Activated T-helper 1 cell treated with Interleukin-2 at 50 U/mL for 16 hours (primary cell): ENCODE measurements at regions not wholly inside any gene's neighbourhood (a gene's known extent, or its start where the extent isn't known, plus 50 kb on each side); places are given as distances from the start of the nearest gene placed in this dataset.

Source experiments
- DNase-seq: peaks from one replicate; pipeline ENCODE4 v3.0.0-alpha.2; 2020; ENCODE audit warnings: low read depth

- DNase-seq, result no peak
These were observed 88.5 kb upstream of the HMCN1 start for GRCh38 chr1:185645686-185646085.

- DNase-seq, result no peak
These were observed 89.0 kb upstream of the HMCN1 start for GRCh38 chr1:185645162-185645640.

- DNase-seq, result no peak
These were observed 89.7 kb upstream of the HMCN1 start for GRCh38 chr1:185644531-185644930.

DNA sequence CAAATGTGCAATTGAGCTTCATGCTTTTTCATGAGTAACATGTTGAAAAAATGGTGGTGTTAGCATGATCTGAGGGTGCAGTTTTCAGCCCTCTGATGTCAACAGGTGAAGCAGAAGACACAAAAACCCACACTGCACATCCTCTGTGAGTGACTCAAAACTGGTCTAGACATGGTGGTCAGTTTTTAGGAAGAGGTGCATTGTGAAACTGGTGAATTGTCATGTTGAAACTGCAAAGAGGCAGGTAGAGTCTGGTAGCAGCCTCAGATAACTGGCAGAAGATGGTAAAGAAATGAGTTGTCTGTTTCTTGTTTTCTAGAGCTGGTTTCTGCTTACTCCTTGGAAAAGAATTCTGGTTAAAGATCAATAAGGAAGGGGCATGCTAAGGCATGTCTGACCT is 97.3 kb upstream of the HMCN1 start:
- DNase-seq, result no peak

DNA sequence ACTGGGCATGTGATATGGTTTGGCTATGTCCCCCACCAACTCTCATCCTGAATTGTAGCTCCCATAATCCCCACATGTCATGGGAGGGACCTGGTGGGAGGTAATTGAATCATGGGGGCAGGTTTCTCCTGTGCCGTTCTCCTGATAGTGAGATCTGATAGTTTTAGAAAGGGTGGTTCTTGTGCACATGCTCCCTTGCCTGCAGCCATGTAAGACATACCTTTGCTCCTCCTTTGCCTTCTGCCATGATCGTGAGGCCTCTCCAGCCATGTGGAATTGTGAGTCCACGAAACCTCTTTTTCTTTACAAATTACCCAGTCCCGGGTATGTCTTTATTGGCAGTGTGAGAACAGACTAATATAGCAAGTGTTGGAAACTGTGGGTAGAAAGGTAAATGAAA is 99.5 kb upstream of the HMCN1 start:
- no peak for DNase-seq

DNA sequence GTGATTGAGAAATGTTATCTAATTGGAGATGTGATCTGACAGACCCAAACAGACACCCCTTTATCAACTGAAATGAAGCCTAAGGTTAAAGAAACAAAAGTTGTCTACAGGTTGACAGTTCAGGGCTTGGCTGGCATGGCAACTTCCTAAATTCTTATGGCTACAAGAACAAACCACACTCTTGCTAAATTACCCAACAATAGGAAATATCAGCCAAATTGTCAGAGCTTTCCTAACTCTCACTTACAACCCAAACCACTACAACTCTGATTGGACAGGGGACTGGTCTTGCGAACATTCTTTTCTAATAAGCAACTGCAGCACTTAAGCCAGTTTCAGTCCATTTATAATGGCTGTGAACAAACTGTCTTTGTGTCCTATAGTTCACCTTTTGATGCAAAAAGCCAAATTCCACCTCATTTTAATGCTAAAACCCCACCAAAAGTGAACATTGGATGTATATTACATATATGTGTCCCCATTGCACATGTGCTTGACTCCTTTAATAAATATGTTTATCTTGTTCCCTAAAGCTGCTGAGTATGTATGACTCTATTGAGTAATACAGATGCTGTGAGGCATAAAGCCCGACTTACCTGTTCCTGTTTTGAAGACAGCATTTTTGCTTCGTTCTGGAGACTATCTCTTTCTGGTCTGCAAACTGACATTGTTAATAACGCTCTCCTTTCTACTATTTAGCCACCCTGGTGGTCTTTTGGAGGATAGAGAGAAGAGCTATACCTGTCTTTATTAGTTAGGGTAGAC is 101.3 kb upstream of the HMCN1 start:
- DNase-seq, result no peak

DNA sequence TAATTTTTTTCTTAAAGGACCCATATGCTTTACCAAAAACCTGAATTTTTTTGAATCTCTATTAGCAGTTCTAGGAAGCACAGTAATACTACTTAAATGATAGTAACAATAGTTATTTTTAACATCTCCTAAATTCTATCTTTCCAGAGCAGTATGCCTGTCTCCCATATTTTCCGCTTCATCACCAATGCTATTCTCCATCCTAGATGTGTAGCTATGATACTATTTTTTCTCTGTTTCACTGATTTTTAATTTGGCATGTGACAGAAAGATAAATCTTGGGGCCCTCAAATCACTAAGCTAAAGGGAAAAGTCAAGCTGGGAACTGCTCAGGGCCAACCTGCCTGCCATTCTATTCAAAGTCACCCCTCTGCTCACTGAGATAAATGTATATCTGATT is 102.3 kb upstream of the HMCN1 start:
- no peak for DNase-seq

DNA sequence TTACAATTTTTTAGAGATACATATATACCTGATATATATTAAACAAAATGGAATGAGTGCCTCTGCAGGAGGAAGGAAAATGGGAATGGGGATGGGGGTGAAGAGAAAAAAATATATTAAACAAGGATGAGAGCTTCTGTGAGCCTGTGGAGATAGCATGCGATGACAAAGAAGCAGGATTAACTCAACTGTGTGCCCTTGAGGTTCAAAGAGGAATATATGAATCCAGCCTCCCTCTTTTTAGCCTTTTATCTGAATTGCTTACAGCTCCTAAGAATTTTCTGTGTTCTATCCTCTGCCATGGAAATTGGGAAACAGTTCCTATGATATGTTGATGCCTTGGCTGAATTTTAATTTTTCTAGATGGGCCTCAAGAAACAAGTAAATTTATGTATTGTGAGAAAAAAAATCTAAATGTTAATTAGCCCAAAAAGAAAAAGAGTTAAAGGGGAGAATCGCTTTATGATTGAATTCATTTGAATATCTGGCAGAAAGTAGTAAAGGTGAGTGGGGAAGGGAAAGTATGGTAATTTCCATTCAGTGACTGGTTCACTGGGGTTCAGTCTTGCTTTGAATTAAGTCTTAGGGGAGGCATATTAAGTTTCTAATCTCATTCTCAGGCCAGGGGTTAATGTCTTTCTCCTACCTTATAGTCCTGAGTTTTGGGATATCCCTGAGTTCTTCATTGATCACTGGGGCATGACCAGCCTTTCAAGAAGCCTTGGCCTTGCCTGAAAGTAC is 106.3 kb upstream of the HMCN1 start:
- no peak for DNase-seq

- no peak for DNase-seq
These were observed 107.0 kb upstream of the HMCN1 start for GRCh38 chr1:185627171-185627570.

GRCh38 chr1:185626344-185626743 is 107.8 kb upstream of the HMCN1 start:
- DNase-seq, result no peak

- DNase-seq, result no peak
These were observed 123.2 kb upstream of the HMCN1 start for GRCh38 chr1:185610954-185611353.

GRCh38 chr1:185608177-185608576 is 126.0 kb upstream of the HMCN1 start:
- no peak for DNase-seq

- no peak for DNase-seq
These were observed 131.0 kb upstream of the HMCN1 start for GRCh38 chr1:185603158-185603557.

DNA sequence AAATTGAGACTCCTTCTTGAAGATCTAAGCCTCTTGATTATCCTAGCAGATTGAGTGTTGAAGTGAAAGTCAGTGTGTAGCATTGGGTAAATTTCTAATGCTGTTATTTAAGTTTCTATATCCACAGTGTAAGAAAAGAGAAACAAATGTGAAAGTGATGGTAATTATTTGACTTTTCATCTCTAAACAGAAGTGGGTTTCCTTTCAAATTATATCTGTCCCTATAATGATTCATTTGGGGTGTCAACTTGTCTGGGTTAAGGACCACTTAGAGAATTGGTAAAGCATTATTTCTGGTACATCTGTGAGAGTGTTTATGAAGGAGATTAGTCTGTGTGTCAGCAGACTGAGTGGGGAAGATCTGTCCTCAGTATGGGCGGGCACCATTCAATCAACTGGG is 133.0 kb upstream of the HMCN1 start:
- no peak for DNase-seq

DNA sequence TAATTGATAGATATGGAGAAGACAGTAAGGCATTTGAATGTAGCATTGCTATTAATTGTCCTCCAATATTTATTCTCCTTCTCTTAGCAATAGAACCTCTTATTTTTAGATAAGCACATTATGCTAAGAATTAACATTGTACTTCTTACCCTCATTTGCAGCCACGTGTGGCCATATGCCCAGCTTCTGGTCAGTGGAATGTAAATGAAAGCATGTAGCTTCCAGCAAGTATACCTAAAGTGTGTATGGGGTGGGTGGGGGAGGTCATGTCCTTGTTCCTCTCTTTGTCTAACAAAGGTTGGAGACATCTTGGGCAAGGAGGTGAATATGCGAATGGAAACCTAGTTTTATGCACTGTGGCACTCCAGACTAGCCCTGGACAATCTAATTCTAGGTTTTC is 133.6 kb upstream of the HMCN1 start:
- DNase-seq, result no peak

DNA sequence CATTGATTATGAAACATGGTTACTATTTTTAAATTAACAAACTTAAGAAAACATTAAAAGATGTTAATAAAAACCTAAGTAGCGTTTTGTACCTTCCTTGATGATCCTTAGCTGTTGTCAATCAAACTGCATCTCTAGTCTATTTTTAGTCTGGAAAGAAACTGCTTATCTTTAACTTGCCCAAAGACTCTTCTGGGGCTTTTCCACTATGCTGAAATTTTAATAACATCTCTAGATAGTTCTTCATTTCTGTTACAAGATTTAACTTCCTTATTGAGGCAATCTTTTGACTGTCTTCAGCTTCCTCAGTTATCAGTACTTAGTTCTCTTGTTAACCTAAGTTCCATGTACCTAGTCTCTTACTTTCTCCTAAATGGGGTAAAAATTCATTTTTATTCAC is 135.9 kb upstream of the HMCN1 start:
- DNase-seq, result no peak

GRCh38 chr1:185595835-185596667 is 138.1 kb upstream of the HMCN1 start:
- DNase-seq, result peak; percentile 22

- no peak for DNase-seq
These were observed 139.3 kb upstream of the HMCN1 start for GRCh38 chr1:185594786-185595410.

GRCh38 chr1:185593271-185593670 is 140.9 kb upstream of the HMCN1 start:
- DNase-seq, result no peak

DNA sequence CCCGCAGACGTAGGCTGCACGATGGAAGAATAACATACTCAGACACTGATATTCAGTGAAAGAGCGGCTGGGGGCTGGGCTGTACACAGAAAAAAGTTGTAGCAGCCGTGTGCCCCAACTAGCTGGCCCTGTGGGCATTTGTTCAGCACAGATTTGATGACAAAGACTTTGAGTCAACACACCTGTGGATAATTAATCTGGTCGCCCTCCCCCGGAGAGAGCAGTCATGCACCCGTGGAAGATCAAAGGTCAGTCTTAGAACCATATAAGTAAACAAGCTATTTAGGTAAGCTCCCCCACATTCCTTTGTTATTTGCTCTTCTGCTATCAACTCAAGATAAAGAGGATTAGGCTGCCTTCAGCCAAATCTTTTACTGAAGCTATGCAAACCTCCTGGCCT is 148.4 kb upstream of the HMCN1 start:
- DNase-seq, result no peak

GRCh38 chr1:185581961-185582725 is 152.0 kb upstream of the HMCN1 start:
- no peak for DNase-seq
